ENCODE measurements at regions not wholly inside any gene's neighbourhood (a gene's known extent, or its start where the extent isn't known, plus 50 kb on each side); places are given as distances from the start of the nearest gene placed in this dataset.

DNA sequence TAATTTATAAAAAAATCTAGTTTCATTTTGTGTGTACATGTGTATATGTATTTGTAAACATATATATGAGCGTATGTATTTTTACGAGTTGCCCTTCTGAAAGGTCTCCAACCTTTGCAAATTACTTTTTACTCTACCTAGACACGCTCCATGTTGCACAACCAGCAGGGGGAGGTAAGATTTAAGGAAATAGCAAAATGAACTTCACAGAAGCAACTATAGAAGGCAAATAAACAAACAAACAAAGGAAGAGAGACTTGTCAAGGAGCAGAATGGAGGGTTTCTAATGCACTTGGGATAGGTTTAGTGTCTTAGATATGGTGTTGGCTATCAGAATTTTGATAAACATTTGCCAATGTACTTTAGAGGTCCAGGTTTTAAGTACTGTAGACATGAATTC, 820.5 kb upstream of the POU3F3 start:
- DNase-seq (ENCODE audit: unreplicated experiment) = peak; percentile 30
- Mint-ChIP-seq H3K4me3 (ENCODE audit: unreplicated experiment) (no peak overlapping the region), H3K27ac (ENCODE audit: low read depth, unreplicated experiment) (no peak overlapping the region), H3K4me1 (ENCODE audit: insufficient read depth, unreplicated experiment) (no peaks in the 10 kb centered on the region), H3K27me3 (ENCODE audit: insufficient read depth, unreplicated experiment) (peaks cover 86% of the 10 kb centered on the region), H3K36me3 (ENCODE audit: insufficient read depth, unreplicated experiment) (no peaks in the 10 kb centered on the region), H3K9me3 (ENCODE audit: unreplicated experiment) (no peaks in the 10 kb centered on the region)
- POLR2A ChIA-PET = no interaction called here
- intact Hi-C loops (cut with micrococcal nuclease) = loop anchor here (1.0 to 10.0 kb wide), 5 partner anchors 379 to 1189 kb away; no protein-coding TSS in a partner anchor
- CTCF ChIA-PET = interaction anchor here (0.7 to 1.9 kb wide), 9 partner anchors 402 to 1035 kb away, joined by 3 to 9 read pairs (median 4); no protein-coding TSS in a partner anchor
- TF ChIP-seq, protein P1, sequence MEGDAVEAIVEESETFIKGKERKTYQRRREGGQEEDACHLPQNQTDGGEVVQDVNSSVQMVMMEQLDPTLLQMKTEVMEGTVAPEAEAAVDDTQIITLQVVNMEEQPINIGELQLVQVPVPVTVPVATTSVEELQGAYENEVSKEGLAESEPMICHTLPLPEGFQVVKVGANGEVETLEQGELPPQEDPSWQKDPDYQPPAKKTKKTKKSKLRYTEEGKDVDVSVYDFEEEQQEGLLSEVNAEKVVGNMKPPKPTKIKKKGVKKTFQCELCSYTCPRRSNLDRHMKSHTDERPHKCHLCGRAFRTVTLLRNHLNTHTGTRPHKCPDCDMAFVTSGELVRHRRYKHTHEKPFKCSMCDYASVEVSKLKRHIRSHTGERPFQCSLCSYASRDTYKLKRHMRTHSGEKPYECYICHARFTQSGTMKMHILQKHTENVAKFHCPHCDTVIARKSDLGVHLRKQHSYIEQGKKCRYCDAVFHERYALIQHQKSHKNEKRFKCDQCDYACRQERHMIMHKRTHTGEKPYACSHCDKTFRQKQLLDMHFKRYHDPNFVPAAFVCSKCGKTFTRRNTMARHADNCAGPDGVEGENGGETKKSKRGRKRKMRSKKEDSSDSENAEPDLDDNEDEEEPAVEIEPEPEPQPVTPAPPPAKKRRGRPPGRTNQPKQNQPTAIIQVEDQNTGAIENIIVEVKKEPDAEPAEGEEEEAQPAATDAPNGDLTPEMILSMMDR (IDR thresholded peaks at IDR 0.05; ENCODE audit: unreplicated experiment) = peak; percentile 28
- no TSS peak for BruUV-seq (replicated peaks)

DNA sequence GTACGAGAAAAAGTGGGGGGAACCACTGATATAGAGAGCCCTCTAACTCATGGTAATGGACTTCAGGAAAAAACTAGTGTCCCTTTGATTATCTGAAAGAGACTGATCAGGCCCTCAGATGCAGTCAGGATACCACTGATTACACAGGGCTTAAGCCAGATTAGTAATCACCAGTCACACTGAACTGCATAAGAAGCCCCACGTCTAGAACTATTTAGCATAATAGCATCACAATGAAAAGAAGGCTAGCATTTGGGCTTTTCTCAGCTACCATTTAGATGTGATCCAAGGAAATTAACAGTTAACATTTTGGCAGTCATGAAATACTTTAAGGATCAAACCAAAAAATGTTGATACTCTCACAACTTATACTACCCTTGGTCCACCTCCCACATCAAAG, 813.1 kb upstream of the POU3F3 start:
- H3K9me3 Mint-ChIP-seq (ENCODE audit: unreplicated experiment) = no peaks in the 10 kb centered on the region
- intact Hi-C loops (cut with micrococcal nuclease) = no loop called here
- no peaks in the 10 kb centered on the region for H3K4me1 Mint-ChIP-seq (ENCODE audit: insufficient read depth, unreplicated experiment)
- H3K36me3 Mint-ChIP-seq (ENCODE audit: insufficient read depth, unreplicated experiment) = no peaks in the 10 kb centered on the region
- peaks cover 78% of the 10 kb centered on the region for H3K27me3 Mint-ChIP-seq (ENCODE audit: insufficient read depth, unreplicated experiment)
- DNase-seq (ENCODE audit: unreplicated experiment) = no peak
- no peak overlapping the region for H3K4me3 Mint-ChIP-seq (ENCODE audit: unreplicated experiment)
- BruUV-seq (replicated peaks) = no TSS peak
- CTCF ChIA-PET = interaction anchor here (0.7 to 1.2 kb wide), 2 partner anchors 409 to 809 kb away, joined by 4 read pairs; no protein-coding TSS in a partner anchor
- POLR2A ChIA-PET = no interaction called here
- TF ChIP-seq, protein P1 (IDR thresholded peaks at IDR 0.05; ENCODE audit: unreplicated experiment) = no peak
- H3K27ac Mint-ChIP-seq (ENCODE audit: low read depth, unreplicated experiment) = no peak overlapping the region

DNA sequence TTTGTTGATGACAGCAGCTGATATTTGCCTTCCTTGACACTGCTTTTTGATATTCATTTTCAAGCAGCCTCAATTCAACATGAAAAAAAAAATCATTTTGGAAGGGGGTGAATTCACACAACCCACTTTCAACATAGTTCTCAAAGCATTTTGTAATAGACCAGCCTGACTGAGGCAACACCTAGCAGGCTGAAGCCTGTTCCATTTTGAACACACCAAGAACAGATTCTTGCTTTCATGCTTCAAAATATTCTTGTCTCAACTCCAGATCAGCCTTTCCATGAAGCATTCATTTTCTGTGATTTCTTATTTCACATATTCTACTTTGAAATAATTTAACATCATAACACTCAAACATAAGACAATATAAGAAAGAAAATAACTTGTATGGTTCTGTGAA, 812.6 kb upstream of the POU3F3 start:
- Mint-ChIP-seq H3K4me1 (ENCODE audit: insufficient read depth, unreplicated experiment) (no peaks in the 10 kb centered on the region), H3K27ac (ENCODE audit: low read depth, unreplicated experiment) (no peak overlapping the region), H3K9me3 (ENCODE audit: unreplicated experiment) (no peaks in the 10 kb centered on the region), H3K27me3 (ENCODE audit: insufficient read depth, unreplicated experiment) (peaks cover 78% of the 10 kb centered on the region), H3K36me3 (ENCODE audit: insufficient read depth, unreplicated experiment) (no peaks in the 10 kb centered on the region), H3K4me3 (ENCODE audit: unreplicated experiment) (no peak overlapping the region)
- ChIA-PET POLR2A (no interaction called here), CTCF (interaction anchor here (0.6 to 1.2 kb wide), 3 partner anchors 11 to 808 kb away, joined by 3 to 4 read pairs (median 4); no protein-coding TSS in a partner anchor)
- intact Hi-C loops (cut with micrococcal nuclease) = no loop called here
- no peak for DNase-seq (ENCODE audit: unreplicated experiment)
- TF ChIP-seq, protein P1 (IDR thresholded peaks at IDR 0.05; ENCODE audit: unreplicated experiment) = no peak
- no TSS peak for BruUV-seq (replicated peaks)

DNA sequence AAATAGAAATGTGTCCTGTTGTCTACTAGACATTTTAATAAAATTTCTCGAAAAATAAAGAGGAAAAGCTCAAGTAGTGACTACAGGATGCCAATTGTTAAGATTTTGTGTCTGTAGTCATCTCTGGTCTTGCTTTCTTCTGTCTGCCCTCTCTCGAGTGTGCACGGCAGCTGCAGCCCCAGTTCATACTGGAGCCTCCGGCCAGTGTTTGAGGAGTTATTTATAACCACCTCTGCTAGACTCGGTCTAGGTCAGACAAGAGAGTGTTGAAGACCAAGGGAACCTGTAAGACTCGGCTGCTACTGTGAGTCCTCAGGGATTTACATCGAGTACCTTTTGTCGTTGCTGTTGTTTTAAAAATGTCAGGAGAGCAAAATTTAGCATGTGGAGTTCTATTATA, 810.1 kb upstream of the POU3F3 start:
- intact Hi-C loops (cut with micrococcal nuclease) = no loop called here
- H3K36me3 Mint-ChIP-seq (ENCODE audit: insufficient read depth, unreplicated experiment) = no peaks in the 10 kb centered on the region
- TF ChIP-seq, protein P1 (IDR thresholded peaks at IDR 0.05; ENCODE audit: unreplicated experiment) = no peak
- BruUV-seq (replicated peaks) = no TSS peak
- CTCF ChIA-PET = interaction anchor here (0.8 kb wide), 1 partner anchor 806 kb away, joined by 3 read pairs; no protein-coding TSS in a partner anchor
- no peak for DNase-seq (ENCODE audit: unreplicated experiment)
- H3K27ac Mint-ChIP-seq (ENCODE audit: low read depth, unreplicated experiment) = no peak overlapping the region
- no peaks in the 10 kb centered on the region for H3K9me3 Mint-ChIP-seq (ENCODE audit: unreplicated experiment)
- H3K4me1 Mint-ChIP-seq (ENCODE audit: insufficient read depth, unreplicated experiment) = no peaks in the 10 kb centered on the region
- H3K4me3 Mint-ChIP-seq (ENCODE audit: unreplicated experiment) = no peak overlapping the region
- POLR2A ChIA-PET = no interaction called here
- H3K27me3 Mint-ChIP-seq (ENCODE audit: insufficient read depth, unreplicated experiment) = peaks cover 78% of the 10 kb centered on the region
